ENCODE measurements at regions not wholly inside any gene's neighbourhood (a gene's known extent, or its start where the extent isn't known, plus 50 kb on each side); places are given as distances from the start of the nearest gene placed in this dataset.

- no peak for DNase-seq (ENCODE audit: low read depth, low spot score)
- in situ Hi-C loops (cut with HindIII; ENCODE audit: low pct_unique_long_range_greater_than_20kb, low sequenced_read_pairs) = no loop called here
These were observed 63.5 kb upstream of the ROR1 start for GRCh38 chr1:63710308-63710707.

- DNase-seq (ENCODE audit: low read depth, low spot score) = peak; percentile 34
- in situ Hi-C loops (cut with HindIII; ENCODE audit: low pct_unique_long_range_greater_than_20kb, low sequenced_read_pairs) = no loop called here
These were observed 62.9 kb upstream of the ROR1 start for GRCh38 chr1:63710761-63711380.

GRCh38 chr1:63713041-63713440 is 60.8 kb upstream of the ROR1 start:
- DNase-seq (ENCODE audit: low read depth, low spot score) = no peak
- in situ Hi-C loops (cut with HindIII; ENCODE audit: low pct_unique_long_range_greater_than_20kb, low sequenced_read_pairs) = no loop called here

- no peak for DNase-seq (ENCODE audit: low read depth, low spot score)
- in situ Hi-C loops (cut with HindIII; ENCODE audit: low pct_unique_long_range_greater_than_20kb, low sequenced_read_pairs) = no loop called here
These were observed 60.0 kb upstream of the ROR1 start for GRCh38 chr1:63713627-63714481.

GRCh38 chr1:63714482-63714760 is 59.4 kb upstream of the ROR1 start:
- in situ Hi-C loops (cut with HindIII; ENCODE audit: low pct_unique_long_range_greater_than_20kb, low sequenced_read_pairs) = no loop called here
- no peak for DNase-seq (ENCODE audit: low read depth, low spot score)

GRCh38 chr1:63717511-63718065 is 56.2 kb upstream of the ROR1 start:
- in situ Hi-C loops (cut with HindIII; ENCODE audit: low pct_unique_long_range_greater_than_20kb, low sequenced_read_pairs) = no loop called here
- no peak for DNase-seq (ENCODE audit: low read depth, low spot score)

DNA sequence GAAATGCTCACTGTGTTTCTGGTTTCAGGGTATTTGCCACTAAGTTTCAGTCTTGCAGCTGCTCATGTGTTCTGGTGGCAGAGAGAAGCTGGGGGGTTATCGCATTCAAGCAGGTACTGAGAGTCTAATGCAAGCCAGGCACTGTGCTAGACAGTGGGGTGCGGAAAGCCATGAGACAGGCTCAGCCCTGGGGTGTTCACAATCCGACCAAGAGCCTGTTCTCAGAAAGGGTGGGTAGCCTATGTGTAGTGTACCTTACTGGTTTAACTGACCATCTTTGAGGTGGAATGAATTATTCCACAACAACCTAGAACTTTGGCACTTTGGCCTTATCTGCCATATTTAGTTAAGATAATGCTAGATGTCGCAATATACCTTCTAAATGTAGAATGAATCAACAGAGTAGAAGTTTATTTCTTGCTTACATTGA is 55.3 kb upstream of the ROR1 start:
- in situ Hi-C loops (cut with HindIII; ENCODE audit: low pct_unique_long_range_greater_than_20kb, low sequenced_read_pairs) = no loop called here
- DNase-seq (ENCODE audit: low read depth, low spot score) = no peak

DNA sequence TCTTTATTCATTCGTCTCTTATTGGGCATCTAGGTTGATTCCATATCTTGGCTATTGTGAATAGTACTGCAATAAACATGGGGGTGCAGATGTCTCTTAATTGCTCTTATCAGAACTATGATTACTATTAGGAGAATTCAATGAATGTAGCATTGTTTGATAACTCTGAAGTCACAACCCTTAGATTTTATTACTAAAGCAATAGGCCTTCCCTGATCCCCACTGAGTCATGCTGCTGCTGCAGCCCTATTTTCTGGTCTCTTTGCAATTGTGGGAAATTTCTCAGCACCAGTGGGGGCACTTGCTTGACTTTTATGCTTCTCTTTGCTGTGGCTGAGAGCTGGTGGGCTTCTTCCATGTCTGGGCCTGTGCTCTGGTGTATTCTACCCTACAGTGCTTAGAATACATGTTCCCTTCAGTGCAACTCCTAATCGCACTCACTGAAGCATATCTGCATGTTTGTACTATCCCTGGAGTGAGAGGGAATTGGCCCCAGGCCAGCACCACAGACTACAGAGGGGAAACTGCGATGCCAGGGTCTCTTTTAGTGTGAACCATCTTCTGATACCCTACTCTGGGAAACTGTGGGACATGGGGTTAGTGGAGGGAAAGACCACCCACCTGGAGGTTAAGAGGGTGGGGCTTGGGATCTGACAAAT is 52.2 kb upstream of the ROR1 start:
- in situ Hi-C loops (cut with HindIII; ENCODE audit: low pct_unique_long_range_greater_than_20kb, low sequenced_read_pairs) = no loop called here
- DNase-seq (ENCODE audit: low read depth, low spot score) = no peak

DNA sequence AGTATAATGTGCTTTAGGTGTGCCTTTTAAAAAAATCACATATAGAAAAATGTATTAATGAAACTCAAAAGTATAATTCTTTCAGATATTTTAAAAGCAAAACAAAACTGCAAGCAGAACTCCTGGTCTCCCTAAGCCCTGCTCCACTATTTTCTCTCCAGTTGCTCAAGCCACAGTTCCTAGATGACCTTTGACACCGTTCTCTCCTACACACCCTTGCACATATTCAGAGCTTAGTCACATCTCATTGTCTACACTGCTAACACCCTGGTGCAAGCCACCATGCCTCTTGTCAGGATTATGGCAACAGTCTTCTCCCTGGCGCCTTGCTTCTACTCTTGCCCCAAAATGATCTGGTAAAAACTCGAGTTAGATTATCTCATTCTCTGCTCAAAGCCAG is 50.2 kb upstream of the ROR1 start:
- DNase-seq (ENCODE audit: low read depth, low spot score) = no peak
- in situ Hi-C loops (cut with HindIII; ENCODE audit: low pct_unique_long_range_greater_than_20kb, low sequenced_read_pairs) = no loop called here
